ENCODE measurements at regions not wholly inside any gene's neighbourhood (a gene's known extent, or its start where the extent isn't known, plus 50 kb on each side); places are given as distances from the start of the nearest gene placed in this dataset.

DNA sequence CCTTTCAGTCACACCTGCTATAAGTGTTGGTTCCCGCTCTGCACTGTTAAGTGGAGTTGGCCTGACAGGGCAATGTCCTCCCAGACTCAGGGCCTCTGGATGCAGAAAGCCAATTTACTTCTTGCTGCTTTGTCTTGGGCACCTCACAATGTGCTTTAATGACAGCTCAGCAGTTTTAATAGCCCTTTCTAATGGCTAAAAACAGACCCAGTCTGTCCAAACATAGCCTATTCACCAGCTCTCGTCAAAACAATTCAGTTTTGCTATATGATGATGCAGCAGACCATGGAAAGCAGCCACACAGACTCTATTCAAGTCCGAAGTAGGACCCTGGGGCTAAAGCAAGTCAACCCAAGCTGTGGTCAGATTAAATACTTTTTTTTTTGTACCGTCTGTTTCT lies 529.1 kb upstream of the SEMA6A start:
- DNase-seq, result no peak

DNA sequence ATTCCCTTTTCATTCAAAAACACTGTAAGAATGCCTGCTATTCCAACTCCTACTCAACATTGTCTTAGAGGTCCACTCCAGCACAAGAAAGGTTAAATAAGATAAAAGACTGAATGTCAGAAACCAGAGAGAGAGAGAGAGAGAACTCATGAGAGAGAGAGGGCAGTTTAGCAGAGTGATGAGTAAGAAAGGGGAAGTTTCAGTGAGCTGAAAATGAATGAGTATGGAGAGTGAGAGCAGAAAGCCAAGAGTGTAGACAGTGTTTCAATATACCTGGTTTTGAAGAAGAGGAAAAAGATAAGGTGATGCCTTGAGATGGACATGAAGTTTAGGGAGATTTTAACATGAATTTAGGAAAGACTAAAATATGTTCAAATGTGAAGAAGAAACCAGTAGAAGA lies 528.0 kb upstream of the SEMA6A start:
- DNase-seq, result no peak

GRCh38 chr5:117100176-117100575 lies 525.6 kb upstream of the SEMA6A start:
- no peak for DNase-seq

DNA sequence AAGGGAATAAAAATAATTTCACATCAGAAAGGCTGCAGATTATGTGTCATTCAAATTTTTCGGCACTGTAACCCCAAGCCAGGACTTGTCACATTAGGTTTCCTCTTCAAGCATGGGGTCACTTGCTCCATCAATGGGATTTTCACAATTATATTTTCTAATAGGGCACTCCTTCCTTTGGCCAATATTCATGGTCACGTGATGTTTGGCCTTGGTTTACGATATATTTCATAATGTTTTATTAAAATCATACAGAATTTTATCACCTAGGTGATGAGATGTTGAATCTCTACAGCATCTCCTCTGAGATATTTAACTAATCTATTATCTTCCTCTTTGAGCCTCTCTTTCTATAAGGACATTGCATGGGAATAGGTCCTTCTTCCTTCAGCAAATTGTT lies 523.5 kb upstream of the SEMA6A start:
- DNase-seq, result no peak

- no peak for DNase-seq
Observed at GRCh38 chr5:117095346-117096332, 521.0 kb upstream of the SEMA6A start.

GRCh38 chr5:117094114-117094815 lies 519.6 kb upstream of the SEMA6A start:
- no peak for DNase-seq

- DNase-seq, result no peak
Observed at GRCh38 chr5:117093653-117094052, 519.0 kb upstream of the SEMA6A start.

GRCh38 chr5:117089001-117089400 lies 514.4 kb upstream of the SEMA6A start:
- DNase-seq, result no peak

DNA sequence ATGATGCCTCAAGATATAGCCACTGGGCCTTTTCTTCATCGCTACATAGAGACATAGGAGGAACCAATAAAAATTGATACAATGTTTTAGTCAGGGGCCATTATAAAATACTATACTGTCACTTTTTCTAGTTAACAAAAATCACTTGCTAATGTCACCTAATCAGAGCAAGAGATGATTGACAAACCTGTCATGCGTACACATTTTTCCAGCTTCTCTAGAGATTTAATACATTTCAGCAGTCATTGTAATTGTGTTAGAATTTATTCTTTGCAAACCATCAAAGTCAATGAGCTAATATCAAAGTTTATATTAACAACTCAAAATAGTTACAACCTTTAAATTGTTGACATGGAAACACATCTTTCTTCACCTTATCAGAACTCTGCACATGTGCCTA lies 513.6 kb upstream of the SEMA6A start:
- DNase-seq, result no peak

DNA sequence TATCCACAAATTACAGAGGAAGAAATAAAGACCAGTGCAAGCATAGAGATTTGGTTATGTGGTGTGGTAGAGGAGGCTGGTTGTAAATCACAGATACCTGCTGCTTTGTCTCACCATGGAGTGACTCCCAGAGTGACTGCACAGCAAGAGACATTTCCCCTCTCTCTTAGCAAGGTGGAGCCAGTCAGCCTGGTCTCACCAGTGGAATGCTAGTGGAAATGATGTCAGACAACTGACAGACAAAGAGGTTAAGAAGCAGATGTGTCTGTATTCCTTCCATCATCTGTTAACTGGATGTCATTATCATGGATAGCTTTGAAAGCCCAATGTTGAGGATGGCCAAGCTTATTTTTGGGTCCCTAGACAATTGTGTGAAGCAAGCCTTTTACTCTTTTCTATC lies 509.4 kb upstream of the SEMA6A start:
- DNase-seq, result peak in 1 of 2 experiments; percentile 56

DNA sequence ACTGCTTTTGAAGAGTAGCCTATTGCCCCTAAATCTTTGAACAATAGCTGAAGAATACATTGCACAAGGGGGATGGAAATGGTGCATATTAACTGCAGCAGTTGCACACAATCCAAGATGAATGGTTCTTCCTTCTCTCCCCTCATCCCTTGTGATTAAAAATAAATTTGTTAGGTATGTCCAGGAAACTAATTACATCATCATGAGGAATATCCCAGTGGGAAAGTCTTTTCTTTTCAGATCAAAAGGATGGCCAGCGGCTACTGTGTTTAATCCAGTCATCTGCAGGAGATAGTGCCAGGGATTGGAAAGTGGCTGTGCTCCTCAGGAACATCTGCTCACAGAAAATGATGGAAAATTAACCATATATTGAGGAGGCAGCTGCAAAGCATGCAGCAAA lies 508.4 kb upstream of the SEMA6A start:
- peak in 1 of 2 experiments; percentile 5 for DNase-seq

DNA sequence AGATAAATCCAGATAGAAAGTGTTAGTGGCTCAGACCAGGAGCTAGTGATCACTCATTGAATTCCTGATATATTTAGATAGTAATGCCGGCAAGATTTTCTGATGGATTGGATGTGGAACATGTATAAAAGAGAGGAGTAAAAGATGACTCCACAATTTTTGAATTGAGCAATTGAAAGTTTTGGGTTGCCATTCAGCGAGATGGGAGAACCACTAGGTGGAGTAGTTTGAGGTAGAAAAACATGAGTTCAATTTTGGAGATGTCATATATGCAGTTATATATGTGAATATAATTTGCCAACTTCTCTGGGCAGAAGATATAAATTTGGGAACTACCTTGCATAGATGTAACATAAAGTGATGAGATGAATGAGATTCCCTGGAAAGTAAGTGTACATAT lies 502.5 kb upstream of the SEMA6A start:
- DNase-seq, result peak in 1 of 2 experiments; percentile 38

DNA sequence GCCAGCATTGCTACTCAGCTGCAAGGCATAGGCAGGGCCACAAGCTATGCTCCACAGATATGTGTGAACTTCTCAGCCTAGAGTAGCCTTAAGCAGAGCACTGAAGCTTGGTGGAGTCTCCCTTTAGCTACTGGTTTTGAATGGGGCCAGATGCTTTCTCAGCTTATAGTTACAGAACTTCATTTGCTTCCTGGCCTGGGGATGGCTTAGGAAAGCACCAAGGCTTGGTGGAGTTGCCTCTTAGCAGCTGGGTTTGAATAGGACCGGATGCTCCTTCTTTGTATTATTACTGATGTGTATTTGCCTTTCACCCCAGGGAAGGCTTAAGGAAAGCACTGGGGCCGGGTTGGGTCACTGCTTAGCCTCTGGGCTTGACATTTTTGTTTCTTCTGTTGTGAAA lies 497.8 kb upstream of the SEMA6A start:
- DNase-seq, result no peak

DNA sequence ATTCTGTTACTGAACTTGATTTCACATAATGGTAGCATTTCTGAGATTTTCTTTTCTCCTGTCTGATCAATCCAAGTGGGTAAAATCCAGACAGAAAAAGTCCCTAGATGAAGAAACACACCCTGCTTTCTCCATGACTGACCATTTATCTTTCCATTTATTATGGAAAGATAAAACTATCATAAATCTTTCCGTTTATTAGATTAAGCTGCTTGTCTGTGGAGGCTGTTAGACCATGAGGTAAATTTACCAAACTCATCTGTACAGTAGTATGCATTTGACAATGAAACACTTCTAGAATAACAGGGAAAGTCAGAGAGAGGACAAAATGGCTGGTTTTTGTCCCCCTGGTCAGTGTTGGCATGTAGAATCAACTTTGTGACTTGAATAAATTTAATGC lies 491.2 kb upstream of the SEMA6A start:
- no peak for DNase-seq

DNA sequence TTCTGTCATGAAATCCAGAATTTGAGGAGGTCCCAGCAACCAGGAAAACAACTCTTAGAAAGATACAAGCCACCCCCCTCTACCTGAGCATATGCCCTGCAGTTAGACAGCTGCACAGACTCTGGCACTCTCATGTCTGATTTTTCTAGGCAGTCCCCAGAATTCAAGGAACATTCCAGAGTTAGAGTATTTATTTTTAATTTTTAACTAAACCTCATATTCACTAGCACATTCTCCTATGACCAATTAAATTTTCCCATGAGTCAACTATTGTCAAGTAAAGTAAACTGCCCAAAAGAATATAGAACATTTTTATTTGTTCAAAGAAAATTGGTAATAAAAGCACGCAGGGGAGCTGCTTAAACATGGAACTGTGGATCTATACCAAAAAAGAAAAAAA lies 490.5 kb upstream of the SEMA6A start:
- DNase-seq, result no peak

DNA sequence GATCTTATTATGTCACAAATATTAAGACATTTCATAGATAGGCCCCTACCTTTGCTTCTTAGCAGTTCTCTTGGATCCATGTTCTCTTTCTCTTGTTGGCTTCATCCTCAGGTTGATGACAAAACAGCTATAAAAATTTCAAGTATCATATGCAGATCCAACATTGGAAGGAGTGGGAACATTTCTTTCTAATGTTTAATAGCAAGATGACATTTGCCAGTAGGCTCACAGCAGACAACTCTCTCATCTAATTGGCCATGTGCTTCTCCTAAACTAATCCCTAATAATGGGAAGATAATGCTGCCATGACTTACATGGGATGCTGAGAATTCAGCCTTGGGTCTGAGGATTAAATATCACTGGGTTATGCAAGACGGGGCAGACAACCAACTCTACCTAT lies 485.5 kb upstream of the SEMA6A start:
- peak; percentile 54 to 84 for DNase-seq

DNA sequence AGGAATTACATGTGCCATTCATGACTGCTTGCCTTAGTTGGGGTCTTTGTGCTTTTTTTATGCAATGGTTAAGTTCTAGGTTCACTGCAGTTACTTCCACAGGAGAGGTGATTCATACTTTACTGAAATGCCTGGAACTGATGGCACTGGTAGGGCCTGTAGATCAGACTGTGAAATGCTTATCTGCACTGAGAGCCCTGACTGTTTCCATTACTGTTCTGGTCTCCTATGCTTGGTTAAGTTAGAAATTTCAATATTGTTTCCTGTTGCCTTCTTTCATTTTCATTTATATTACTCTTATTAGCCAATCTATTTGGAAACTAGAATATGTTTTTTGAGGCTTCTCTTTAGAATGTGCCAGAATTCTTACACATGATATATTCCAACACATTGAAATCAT lies 484.1 kb upstream of the SEMA6A start:
- no peak for DNase-seq

DNA sequence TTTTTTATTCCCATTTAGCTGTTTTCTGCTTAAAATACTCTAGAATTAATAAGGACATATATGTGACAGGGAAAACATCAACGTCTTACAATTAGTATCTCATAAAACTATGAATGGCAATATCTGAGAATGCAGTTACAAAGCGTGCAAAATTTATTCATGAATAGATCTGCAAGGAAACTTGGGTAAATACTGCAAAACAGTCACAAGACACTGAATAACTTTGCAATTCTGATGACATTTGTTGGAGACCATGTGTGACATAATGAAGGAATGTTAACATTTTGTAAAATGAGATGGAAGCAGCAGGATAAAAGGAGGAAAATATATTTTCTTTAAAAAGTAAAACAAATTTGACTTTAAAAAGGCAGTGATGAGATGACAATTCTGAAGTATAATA lies 480.9 kb upstream of the SEMA6A start:
- DNase-seq, result no peak

DNA sequence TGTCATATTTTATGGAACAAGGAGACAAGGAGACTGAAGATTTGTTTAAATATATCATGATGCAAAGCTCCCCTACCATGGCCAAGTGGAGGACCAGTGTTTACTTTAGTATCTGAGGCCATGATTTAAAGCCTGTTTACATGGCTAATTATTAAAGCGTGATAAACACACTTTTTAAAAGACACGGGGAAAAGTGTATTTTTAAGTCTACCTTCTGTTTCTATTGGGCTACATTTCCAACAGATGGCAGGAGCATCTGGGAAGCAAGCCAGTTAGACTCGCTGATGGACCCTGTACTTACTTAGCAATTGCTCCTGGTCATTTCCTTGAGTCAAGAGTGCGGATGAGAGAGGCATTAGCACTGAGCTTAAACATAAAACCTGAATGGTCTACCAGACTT lies 480.3 kb upstream of the SEMA6A start:
- DNase-seq, result peak; percentile 71 to 87

- no peak for DNase-seq
Observed at GRCh38 chr5:117054141-117054540, 479.5 kb upstream of the SEMA6A start.

GRCh38 chr5:117041926-117042595 lies 467.4 kb upstream of the SEMA6A start:
- DNase-seq, result no peak

DNA sequence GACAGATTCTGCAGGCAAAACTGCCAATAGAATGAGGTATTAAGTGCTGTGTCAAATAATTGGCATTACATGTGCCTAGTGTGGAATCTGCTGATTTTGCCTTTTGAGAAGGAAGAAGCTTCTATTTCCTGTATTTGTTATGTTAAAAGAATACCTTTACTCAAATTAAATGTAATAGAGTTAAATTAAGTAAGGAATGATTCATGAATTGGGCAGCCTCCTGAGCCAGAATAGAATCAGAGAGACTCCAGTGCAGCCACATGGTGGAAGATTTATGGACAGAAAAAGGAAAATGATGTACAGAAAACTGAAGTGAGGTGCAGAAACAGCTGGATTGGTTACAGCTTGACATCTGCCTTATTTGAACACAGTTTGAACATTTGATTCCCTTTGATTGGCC lies 464.4 kb upstream of the SEMA6A start:
- no peak for DNase-seq

DNA sequence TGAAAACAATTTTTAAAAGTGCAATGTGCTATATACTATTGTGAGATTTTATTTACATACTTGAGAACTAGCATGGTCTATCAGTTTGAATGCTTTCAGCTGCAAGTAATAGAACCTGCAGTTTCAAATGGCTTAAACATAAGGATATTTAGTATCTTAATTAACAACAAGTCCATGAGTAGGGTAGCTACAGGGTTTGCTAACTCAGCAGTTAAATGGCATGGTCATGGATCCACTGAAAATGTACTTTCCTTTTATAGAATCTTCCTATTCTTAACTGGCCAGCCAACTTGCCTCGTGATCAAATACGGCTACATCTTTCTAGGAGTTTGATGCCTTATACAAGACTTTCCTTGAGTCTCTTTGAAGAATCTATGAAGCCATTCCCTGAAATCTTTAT lies 452.8 kb upstream of the SEMA6A start:
- no peak for DNase-seq

GRCh38 chr5:117020999-117021398 lies 446.4 kb upstream of the SEMA6A start:
- no peak for DNase-seq
